Keratinocyte (primary cell): ENCODE measurements at regions not wholly inside any gene's neighbourhood (a gene's known extent, or its start where the extent isn't known, plus 50 kb on each side); places are given as distances from the start of the nearest gene placed in this dataset.

Source experiments
- DNase-seq: peaks from one replicate; pipeline ENCODE4 v3.0.0-alpha.2; 2011; ENCODE audit warnings: low read depth, missing footprints, low spot score
- FAIRE-seq: peaks from 2 replicates; lab custom pipeline; 2011; peaks lifted over from hg19 to GRCh38; lab: Jason Lieb, UNC
- H2AFZ ChIP-seq: 2 replicates; pipeline ENCODE4 v1.6.0; 2012; ENCODE audit warnings: low read length, control low read depth, inconsistent platforms; ENCODE audit not compliant: control insufficient read depth
- H3K27ac ChIP-seq: 2 replicates; pipeline ENCODE4 v1.5.1; 2011; ENCODE audit warnings: low read length; ENCODE audit not compliant: control insufficient read depth, insufficient read depth
- H3K27me3 ChIP-seq: 3 replicates; pipeline ENCODE4 v1.6.0; 2011; ENCODE audit warnings: low read length; ENCODE audit not compliant: control insufficient read depth, insufficient read depth; ENCODE audit errors: extremely low read depth
- H3K36me3 ChIP-seq, 2 experiments: 2 replicates in 1 of 2; 3 replicates in 1 of 2; pipeline ENCODE4 v1.5.1; 2011; ENCODE audit warnings: low read length in 2 of 2, mild to moderate bottlenecking in 1 of 2; ENCODE audit not compliant: control insufficient read depth in 2 of 2, insufficient read depth in 2 of 2; ENCODE audit errors: extremely low read depth in 1 of 2
- H3K4me1 ChIP-seq: 3 replicates; pipeline ENCODE4 v1.5.1; 2011; ENCODE audit warnings: low read length; ENCODE audit not compliant: control insufficient read depth, insufficient read depth; ENCODE audit errors: extremely low read depth
- H3K4me2 ChIP-seq: 3 replicates; pipeline ENCODE4 v1.6.0; 2011; ENCODE audit warnings: low read depth, low read length; ENCODE audit not compliant: control insufficient read depth, insufficient read depth; ENCODE audit errors: extremely low read depth
- H3K4me3 ChIP-seq, 3 experiments: fragments of 200-600 bp in 1 of 3; sonication (generic) in 1 of 3; 2 replicates in 2 of 3; 3 replicates in 1 of 3; pipeline ENCODE4 v1.5.1; 2011 to 2016; ENCODE audit warnings: low read length in 3 of 3, mild to moderate bottlenecking in 3 of 3, control low read depth in 2 of 3, inconsistent platforms in 1 of 3, low read depth in 1 of 3, mixed read lengths in 1 of 3, mixed run types in 1 of 3, moderate library complexity in 1 of 3; ENCODE audit not compliant: control insufficient read depth in 2 of 3, insufficient read depth in 2 of 3; ENCODE audit errors: extremely low read depth in 1 of 3
- H3K79me2 ChIP-seq: 2 replicates; pipeline ENCODE4 v1.6.0; 2012; ENCODE audit warnings: low read length; ENCODE audit not compliant: control insufficient read depth, insufficient read depth
- H3K9ac ChIP-seq: 3 replicates; pipeline ENCODE4 v1.6.0; 2011; ENCODE audit warnings: low read length; ENCODE audit not compliant: control insufficient read depth, insufficient read depth; ENCODE audit errors: extremely low read depth
- H3K9me1 ChIP-seq: 3 replicates; pipeline ENCODE4 v1.6.0; 2011; ENCODE audit warnings: low read length; ENCODE audit not compliant: control insufficient read depth, insufficient read depth; ENCODE audit errors: extremely low read depth
- H3K9me3 ChIP-seq: 2 replicates; pipeline ENCODE4 v1.5.1; 2012; ENCODE audit warnings: low read depth, low read length; ENCODE audit not compliant: control insufficient read depth
- H4K20me1 ChIP-seq: 3 replicates; pipeline ENCODE4 v1.6.0; 2011; ENCODE audit warnings: low read length; ENCODE audit not compliant: control insufficient read depth, insufficient read depth; ENCODE audit errors: extremely low read depth
- CTCF ChIP-seq, 3 experiments: IDR thresholded peaks in 1 of 3; conservative IDR thresholded peaks in 1 of 3; optimal IDR thresholded peaks in 1 of 3; 2 replicates in 2 of 3; 3 replicates in 1 of 3; pipeline versions ENCODE3 to v1.5.1; 2011; ENCODE audit warnings: low read length in 3 of 3, mild to moderate bottlenecking in 3 of 3, moderate library complexity in 2 of 3, control low read depth in 1 of 3, inconsistent platforms in 1 of 3; ENCODE audit not compliant: insufficient read depth in 2 of 3; ENCODE audit errors: extremely low read depth in 1 of 3
- EZH2 ChIP-seq: IDR thresholded peaks from one replicate; pipeline ENCODE4 v1.6.1; 2012; ENCODE audit warnings: inconsistent platforms, mild to moderate bottlenecking, low read length, moderate library complexity
- dilution Hi-C: fragments of 300-500 bp; cut with MboI; formaldehyde crosslinking; loops from one replicate; pipeline ENCODE4 v1.7.0; 2020; ENCODE audit warnings: low sequenced_read_pairs; ENCODE audit not compliant: extremely low pct_ligation_motif_present

- Histone ChIP-seq H3K9ac (no peak overlapping the region), H3K36me3 (no peaks in the 10 kb centered on the region), H3K4me3 (no peak overlapping the region), H3K27ac (no peak overlapping the region), H3K9me3 (no peaks in the 10 kb centered on the region), H2AFZ (no peak overlapping the region), H3K27me3 (no peaks in the 10 kb centered on the region), H3K4me1 (no peaks in the 10 kb centered on the region), H4K20me1 (no peaks in the 10 kb centered on the region), H3K9me1 (no peaks in the 10 kb centered on the region), H3K79me2 (no peaks in the 10 kb centered on the region), H3K4me2 (no peak overlapping the region)
- TF ChIP-seq CTCF (optimal IDR thresholded peaks at IDR 0.05 in 1 of 3, IDR thresholded peaks at IDR 0.05 in 1 of 3, conservative IDR thresholded peaks at IDR 0.05 in 1 of 3; ENCODE audit: extremely low read depth in 1 of 3, insufficient read depth in 2 of 3, low read length in 3 of 3), result no peak
- no peak for TF ChIP-seq EZH2
- dilution Hi-C loops, result no loop called here
- FAIRE-seq, result no peak
- no peak for DNase-seq
Observed at GRCh38 chr3:66931699-66932098, 66.4 kb upstream of the KBTBD8 start.

DNA sequence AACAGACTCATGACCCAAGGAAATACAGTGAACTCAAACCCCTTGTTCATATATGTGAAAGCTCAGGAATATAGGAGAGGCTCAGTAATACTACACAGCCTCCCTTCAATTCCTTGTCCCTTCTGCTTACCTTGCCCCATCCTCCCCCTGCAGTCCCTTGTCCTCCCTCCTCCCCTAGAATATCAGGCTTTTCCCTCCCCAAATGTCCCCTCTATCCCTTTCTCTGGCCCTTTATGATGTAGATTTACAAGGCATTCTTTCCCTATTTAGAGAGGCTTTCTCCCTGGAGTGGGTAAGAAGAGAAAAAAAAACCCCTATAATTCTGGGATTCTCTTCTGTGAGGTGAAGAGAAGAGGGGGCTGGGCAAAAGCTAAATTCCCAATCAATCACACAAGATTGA lies 64.9 kb upstream of the KBTBD8 start:
- H4K20me1 ChIP-seq, result no peaks in the 10 kb centered on the region
- dilution Hi-C loops, result no loop called here
- H3K9me3 ChIP-seq, result no peaks in the 10 kb centered on the region
- H3K36me3 ChIP-seq, result no peaks in the 10 kb centered on the region
- no peaks in the 10 kb centered on the region for H3K27me3 ChIP-seq
- H3K9me1 ChIP-seq, result no peaks in the 10 kb centered on the region
- H3K4me3 ChIP-seq, result no peak overlapping the region
- no peak for FAIRE-seq
- H2AFZ ChIP-seq, result no peak overlapping the region
- DNase-seq, result no peak
- no peak overlapping the region for H3K9ac ChIP-seq
- H3K4me2 ChIP-seq, result no peak overlapping the region
- H3K27ac ChIP-seq, result no peak overlapping the region
- H3K4me1 ChIP-seq, result no peaks in the 10 kb centered on the region
- H3K79me2 ChIP-seq, result no peaks in the 10 kb centered on the region
- TF ChIP-seq EZH2, result no peak
- TF ChIP-seq CTCF (optimal IDR thresholded peaks at IDR 0.05 in 1 of 3, IDR thresholded peaks at IDR 0.05 in 1 of 3, conservative IDR thresholded peaks at IDR 0.05 in 1 of 3; ENCODE audit: extremely low read depth in 1 of 3, insufficient read depth in 2 of 3, low read length in 3 of 3), result no peak
